ENCODE measurements at regions not wholly inside any gene's neighbourhood (a gene's known extent, or its start where the extent isn't known, plus 50 kb on each side); places are given as distances from the start of the nearest gene placed in this dataset.
"Not testable (repeated sequence)": the region's sequence is repeated elsewhere in the genome, so short reads cannot be mapped to it uniquely, and the experiment has no call there.

DNA sequence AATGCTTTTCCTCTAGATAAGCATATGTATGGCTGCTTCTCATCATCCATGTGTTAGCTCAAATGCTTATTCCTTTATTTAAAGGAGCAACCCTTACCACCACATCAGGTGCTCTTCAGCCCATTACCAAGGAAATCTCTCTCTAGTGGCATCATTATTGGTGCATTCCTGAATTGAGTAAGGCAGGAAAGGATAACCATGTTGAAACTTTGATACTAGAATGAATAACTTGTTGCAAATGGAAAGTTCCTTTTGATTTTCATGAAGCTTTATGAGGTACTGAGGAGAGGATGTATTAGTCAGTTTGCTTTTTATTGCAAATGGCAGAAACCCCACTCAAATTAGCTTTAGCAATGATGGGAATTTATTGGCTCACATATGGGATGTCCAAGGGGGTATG is 212.3 kb upstream of the FGF13 start:
- no peak for DNase-seq

DNA sequence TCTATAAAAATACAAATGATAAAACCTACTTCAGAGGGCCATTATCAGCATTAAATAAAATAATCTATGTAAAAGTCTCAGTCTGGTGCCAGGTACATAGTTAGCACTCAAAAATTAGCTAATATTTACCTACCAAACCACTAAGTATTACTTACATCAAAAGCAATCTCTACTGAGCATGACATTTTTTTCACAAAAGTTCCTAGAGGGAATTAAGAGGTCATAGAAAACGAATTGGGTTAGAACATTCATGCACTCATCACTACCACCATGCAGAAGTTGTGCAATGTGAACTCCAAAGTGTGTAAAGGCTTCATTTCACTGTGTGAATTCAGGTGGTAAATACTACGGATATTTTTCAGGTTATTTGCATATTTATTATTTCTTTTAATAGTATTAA is 209.5 kb upstream of the FGF13 start:
- DNase-seq: no peak

DNA sequence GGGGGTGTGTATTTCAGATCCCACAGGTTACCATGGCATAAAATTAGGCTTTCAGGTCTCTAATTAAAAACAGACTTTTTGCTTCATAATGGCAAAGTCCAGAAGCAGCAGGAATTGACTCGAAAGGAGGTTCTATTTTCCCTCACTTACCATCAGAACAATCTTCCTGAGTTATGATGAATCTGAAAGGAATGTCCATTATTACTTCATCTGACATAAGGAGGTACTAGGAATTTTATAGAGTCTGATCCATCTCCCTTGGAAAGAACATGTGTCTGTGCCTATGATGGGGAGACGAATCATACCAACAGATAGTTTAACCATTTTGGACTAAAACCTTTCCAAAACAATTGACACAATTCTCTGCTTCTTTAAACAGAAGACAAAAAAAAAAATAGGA is 206.3 kb upstream of the FGF13 start:
- no peak for DNase-seq

DNA sequence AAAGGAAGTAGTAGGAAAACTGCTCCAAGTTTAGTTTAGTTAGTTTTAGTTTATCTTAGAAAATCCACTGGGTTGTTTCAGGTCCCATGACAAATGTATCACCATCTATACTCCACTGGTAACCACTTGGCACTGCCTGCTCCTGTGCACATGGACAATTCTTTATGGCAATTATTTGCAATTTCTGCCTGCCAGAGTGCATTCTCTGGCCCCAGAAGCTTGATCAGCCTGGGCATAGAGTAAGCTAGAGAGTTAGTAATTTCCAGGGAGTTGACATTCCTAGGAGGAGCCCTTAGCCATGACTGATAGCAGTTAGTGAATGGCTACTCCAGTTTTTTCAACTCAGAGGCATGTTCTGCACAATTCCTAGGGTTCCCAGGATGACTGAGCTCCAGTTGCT is 203.2 kb upstream of the FGF13 start:
- no peak for DNase-seq

DNA sequence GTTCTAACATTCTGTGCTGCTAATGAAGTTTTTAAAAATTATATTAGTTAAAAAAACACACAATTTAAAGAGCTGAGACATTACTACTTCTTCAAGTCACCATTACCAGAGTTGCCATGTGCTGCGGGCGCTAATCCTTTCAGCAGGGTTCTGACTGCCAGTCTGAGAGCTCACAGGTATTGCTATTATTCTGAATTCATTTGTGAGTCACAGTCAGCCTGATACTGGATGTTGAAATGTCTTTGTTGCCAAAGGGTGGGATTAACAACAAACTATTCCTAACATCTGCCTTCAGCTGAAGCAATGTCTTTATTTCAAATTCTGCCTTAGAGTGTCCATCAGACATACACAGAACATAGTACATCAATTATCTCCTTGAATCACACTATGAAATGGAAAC is 197.1 kb upstream of the FGF13 start:
- DNase-seq: no peak

- no peak for DNase-seq
Measured at GRCh38 chrX:138897621-138898492, 186.3 kb upstream of the FGF13 start.

GRCh38 chrX:138890491-138890890 is 179.0 kb upstream of the FGF13 start:
- DNase-seq: no peak

- DNase-seq: no peak
Measured at GRCh38 chrX:138889149-138889548, 177.6 kb upstream of the FGF13 start.

DNA sequence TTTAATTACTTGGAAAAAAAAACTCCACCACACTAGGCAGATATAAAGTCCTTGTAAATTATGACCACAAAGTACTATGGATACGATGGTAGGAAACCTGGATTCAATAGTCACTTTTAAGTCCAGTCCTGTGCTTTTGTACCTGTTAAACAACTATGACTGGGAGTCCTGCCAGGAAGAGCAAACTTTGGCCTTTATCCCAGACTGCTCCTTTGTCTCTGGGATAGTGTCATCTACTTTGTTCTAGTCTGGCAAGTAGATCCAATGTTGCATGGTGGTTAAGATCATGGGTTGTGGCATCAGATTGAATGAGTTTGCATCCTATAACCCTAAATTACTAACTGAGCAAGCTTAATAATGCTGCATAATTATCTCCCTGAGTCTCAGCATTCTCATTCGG is 175.3 kb upstream of the FGF13 start:
- peak; percentile 17 for DNase-seq

DNA sequence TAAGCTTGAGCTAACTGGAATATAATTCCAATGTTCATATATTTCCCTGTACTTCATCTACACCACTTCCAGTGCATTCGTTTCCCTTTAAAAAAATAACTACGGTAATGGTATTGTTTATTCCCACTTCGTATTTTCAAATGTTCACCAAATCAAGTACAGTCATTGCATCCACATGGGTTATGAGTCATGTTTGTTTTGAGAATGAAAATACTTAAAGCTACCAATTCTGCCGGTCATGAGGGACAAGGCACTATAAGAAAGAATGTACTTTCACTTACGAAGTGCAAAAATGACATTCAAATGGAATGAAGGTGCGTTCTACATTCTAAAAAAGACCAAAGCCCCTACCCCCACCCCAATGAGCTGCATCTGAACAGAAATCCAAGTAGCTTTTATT is 174.4 kb upstream of the FGF13 start:
- DNase-seq: no peak

DNA sequence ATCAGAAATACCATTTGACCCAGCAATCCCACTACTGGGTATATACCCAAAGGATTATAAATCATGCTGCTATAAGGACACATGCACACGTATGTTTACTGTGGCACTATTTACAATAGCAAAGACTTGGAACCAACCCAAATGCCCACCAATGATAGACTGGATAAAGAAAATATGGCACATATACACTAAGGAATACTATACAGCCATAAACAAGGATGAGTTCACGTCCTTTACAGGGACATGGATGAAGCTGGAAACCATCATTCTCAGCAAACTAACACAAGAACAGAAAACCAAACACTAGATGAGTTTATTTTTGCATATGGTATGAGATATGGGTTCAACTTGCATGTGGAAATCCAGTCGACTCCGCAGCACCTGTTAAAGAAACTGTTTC is 168.8 kb upstream of the FGF13 start:
- not testable (repeated sequence) for DNase-seq

- no peak for DNase-seq
Measured at GRCh38 chrX:138877746-138878145, 166.2 kb upstream of the FGF13 start.

- no peak for DNase-seq
Measured at GRCh38 chrX:138875472-138875871, 164.0 kb upstream of the FGF13 start.

DNA sequence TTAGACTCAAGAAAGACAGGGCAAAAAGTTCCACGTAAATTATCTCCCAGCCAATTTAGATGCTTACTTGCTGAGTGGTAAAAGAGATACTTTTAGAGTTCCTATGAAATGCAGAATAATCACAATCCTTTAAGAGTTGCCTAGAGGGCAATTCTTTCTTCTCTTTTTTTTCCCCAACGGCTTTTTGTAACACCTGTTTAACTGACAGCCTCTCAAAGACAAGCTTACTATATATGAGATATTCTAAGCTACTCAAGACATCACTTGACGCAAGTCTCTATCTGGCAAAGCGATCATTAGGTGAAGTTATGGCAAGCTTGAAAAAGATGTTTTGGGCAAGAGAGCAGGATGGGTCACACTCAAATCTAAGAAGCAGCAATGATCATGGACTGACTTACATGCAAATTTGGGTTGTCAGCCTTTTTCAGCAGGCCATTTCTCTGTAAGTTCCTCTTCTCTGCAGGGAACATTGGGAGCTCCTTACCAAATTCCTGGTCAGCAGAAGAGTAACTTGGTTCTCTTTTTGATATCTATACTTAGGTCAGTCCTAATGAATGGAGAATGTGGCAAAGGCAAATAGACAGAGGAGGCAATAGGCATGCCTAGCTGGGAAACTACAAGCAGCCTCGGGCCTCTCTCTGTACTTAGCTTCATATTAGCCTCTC is 162.9 kb upstream of the FGF13 start:
- DNase-seq: no peak

- not testable (repeated sequence) for DNase-seq
Measured at GRCh38 chrX:138873640-138874039, 162.1 kb upstream of the FGF13 start.

GRCh38 chrX:138872537-138872936 is 161.0 kb upstream of the FGF13 start:
- DNase-seq: no peak

DNA sequence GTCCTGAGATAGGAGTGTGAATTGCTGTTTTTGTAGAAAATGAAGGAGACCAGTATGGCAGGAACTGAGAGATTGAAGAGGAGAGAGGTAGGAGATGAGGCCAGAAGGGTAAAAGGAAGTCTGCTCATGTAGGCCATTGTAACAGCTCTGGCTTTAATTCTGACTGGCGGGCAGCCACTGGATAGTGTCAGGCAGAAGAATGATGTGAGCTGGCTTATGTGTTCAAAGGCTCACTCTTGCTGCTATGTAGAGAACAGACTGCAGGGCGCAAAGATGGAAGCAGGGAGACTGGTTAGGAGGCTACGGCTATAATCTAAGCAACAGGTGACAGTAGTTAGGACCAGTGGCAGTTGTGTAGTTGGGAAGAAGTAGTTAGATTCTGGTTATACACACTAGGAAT is 160.2 kb upstream of the FGF13 start:
- DNase-seq: no peak

DNA sequence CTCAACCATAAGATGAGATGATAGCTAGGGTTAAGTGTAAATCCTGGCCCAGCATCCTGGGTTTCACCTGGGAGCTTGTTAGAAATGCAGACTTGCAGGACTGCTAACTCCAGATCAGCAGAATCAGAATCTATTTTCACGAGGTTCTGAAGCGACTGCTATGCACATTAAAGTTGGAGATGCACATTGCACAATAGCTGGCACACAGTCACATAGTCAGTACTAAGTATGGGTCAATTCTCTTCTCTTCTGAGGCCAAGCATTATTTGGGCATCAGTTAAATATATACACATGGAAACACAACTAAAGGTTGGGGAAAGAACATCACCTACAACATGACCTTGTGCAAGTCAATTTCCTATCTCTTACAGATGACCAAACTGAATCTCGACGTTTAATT is 155.1 kb upstream of the FGF13 start:
- DNase-seq: no peak

GRCh38 chrX:138865093-138865649 is 153.7 kb upstream of the FGF13 start:
- DNase-seq: no peak

DNA sequence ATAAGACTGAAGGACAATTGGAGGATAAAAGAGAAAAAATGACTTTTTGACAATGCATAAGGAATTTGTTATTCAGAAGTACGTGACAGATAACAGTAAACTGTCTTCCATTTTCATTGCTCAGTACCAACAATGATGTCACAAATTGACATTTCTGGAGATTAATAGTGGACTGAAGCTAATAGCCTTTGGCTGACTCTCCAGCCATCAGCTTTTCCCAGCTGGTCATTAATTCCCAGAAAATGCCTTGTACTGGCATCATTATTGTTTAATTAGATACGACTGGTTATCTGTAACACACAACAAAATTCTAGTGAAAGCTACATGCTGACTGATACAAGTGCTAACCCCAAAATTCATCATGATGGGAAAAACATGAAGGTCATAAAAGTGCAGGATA is 147.9 kb upstream of the FGF13 start:
- DNase-seq: no peak

DNA sequence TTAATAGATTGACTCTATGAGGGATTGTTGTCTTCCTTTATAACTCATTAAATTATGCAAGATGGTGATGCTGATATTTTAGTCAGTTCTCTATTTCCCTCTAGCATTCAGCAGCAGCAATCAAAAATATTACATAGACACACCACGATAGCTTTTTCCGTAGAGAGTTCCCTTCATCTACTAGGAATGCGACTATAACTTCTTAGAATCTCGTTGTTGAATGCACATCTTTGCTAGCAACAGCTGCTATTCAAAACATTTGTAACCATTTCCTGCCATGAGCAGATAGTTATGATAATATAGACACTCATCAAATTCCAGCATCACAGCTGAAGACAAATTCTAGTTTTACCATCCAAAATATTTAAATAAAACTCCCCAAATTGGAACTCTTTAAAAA is 147.4 kb upstream of the FGF13 start:
- no peak for DNase-seq

GRCh38 chrX:138858438-138858837 is 146.9 kb upstream of the FGF13 start:
- DNase-seq: no peak

DNA sequence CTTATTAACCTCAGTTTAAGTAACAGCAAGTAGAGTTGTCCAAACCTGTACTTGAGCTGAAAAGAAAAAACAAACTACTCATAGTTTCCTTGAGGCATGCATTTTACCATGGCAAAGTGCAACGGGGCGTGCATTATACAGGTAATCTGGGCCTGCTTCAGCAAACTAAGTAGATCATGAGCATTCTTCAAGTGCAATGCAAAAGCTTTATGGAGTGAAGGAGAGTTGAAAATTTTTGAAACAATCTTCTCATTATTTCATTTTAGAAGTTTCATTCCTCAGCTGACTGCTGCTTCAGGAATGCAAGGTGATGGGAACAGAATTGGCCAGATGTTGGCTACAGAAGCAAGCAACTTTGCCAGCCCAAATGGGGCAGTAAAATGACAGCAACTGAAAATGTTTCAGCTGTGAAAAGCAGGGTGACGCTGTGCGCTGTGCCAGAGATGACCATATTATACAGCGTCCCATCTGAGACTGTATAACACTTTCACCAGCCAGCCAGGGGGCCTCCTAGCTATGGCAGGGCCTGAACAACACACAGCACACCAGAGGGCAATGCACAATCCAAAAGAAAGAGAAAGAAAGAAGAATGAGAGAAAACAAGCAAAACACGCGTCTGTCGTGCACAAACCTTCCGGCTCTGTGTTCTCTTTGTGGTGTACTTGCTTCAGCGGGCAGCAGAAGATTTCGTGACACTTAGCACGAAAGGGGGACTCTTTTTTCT is 145.5 kb upstream of the FGF13 start:
- no peak for DNase-seq

GRCh38 chrX:138853936-138854335 is 142.4 kb upstream of the FGF13 start:
- DNase-seq: no peak
